ENCODE measurements at regions not wholly inside any gene's neighbourhood (a gene's known extent, or its start where the extent isn't known, plus 50 kb on each side); places are given as distances from the start of the nearest gene placed in this dataset.

GRCh38 chr4:177667687-177668086, 225.4 kb upstream of the AGA start:
- H3K4me3 ChIP-seq (ENCODE audit: low read depth, low read length): no peak overlapping the region
- no peak for ATAC-seq (ENCODE audit: low read depth in 2 of 2)
- no peaks in the 10 kb centered on the region for H3K36me3 Mint-ChIP-seq

DNA sequence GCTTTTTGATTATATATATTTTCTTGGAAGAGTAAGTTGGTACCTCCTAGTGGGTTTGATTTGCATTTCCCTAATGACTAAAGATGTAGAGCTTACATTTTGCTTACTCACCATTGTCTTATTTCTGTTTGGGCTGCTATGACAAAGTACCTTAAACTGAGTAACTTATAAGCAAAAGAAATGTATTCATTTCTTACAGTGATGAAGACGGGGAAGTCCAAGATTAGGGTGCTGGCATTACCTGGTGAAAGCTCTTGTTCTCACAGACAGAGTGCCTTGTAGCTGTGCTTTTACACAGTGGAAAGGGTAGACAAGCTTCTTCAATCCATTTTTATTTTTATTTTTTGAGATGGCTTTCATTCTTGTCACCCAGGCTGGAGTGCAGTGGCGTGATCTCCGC, 229.2 kb upstream of the AGA start:
- no peak for ATAC-seq (ENCODE audit: low read depth in 2 of 2)

More at GRCh38 chr4:177667687-177668086, 225.4 kb upstream of the AGA start:
- H3K36me3 ChIP-seq (ENCODE audit: control insufficient read depth, insufficient read depth, low read length): no peaks in the 10 kb centered on the region
- no peak for DNase-seq
- Mint-ChIP-seq H3K27ac (no peak overlapping the region), H3K27me3 (no peaks in the 10 kb centered on the region), H3K4me1 (no peaks in the 10 kb centered on the region), H3K9me3 (peaks cover 0 to 4% (median 0%) of the 10 kb centered on the region in 7 donors), H3K4me3 (no peak overlapping the region)
- H3K9me3 ChIP-seq (ENCODE audit: control insufficient read depth in 2 of 2, low read length in 2 of 2): no peaks in the 10 kb centered on the region
- no peak overlapping the region for H3K27ac ChIP-seq (ENCODE audit: insufficient read depth, low read length, poor library complexity, severe bottlenecking)
- no peaks in the 10 kb centered on the region for H3K4me1 ChIP-seq (ENCODE audit: control insufficient read depth, insufficient read depth, low read length, poor library complexity, severe bottlenecking)
- no peaks in the 10 kb centered on the region for H3K27me3 ChIP-seq (ENCODE audit: control insufficient read depth, insufficient read depth, low read length)

GRCh38 chr4:177671845-177672244, 229.6 kb upstream of the AGA start:
- H3K27ac ChIP-seq (ENCODE audit: insufficient read depth, low read length, poor library complexity, severe bottlenecking): no peak overlapping the region
- ATAC-seq (ENCODE audit: low read depth in 2 of 2) (no peak), DNase-seq (no peak)
- Mint-ChIP-seq H3K9me3 (peaks cover 0 to 2% (median 0%) of the 10 kb centered on the region in 7 donors), H3K36me3 (no peaks in the 10 kb centered on the region), H3K4me1 (no peaks in the 10 kb centered on the region), H3K4me3 (no peak overlapping the region), H3K27ac (no peak overlapping the region), H3K27me3 (no peaks in the 10 kb centered on the region)
- no peaks in the 10 kb centered on the region for H3K9me3 ChIP-seq (ENCODE audit: control insufficient read depth in 2 of 2, low read length in 2 of 2)
- H3K36me3 ChIP-seq (ENCODE audit: control insufficient read depth, insufficient read depth, low read length): no peaks in the 10 kb centered on the region
- no peaks in the 10 kb centered on the region for H3K27me3 ChIP-seq (ENCODE audit: control insufficient read depth, insufficient read depth, low read length)
- no peak overlapping the region for H3K4me3 ChIP-seq (ENCODE audit: low read depth, low read length)
- no peaks in the 10 kb centered on the region for H3K4me1 ChIP-seq (ENCODE audit: control insufficient read depth, insufficient read depth, low read length, poor library complexity, severe bottlenecking)

More for the DNA sequence above, 229.2 kb upstream of the AGA start:
- Histone ChIP-seq H3K9me3 (ENCODE audit: control insufficient read depth in 2 of 2, low read length in 2 of 2) (no peaks in the 10 kb centered on the region), H3K4me1 (ENCODE audit: control insufficient read depth, insufficient read depth, low read length, poor library complexity, severe bottlenecking) (no peaks in the 10 kb centered on the region), H3K27ac (ENCODE audit: insufficient read depth, low read length, poor library complexity, severe bottlenecking) (no peak overlapping the region), H3K36me3 (ENCODE audit: control insufficient read depth, insufficient read depth, low read length) (no peaks in the 10 kb centered on the region), H3K27me3 (ENCODE audit: control insufficient read depth, insufficient read depth, low read length) (no peaks in the 10 kb centered on the region), H3K4me3 (ENCODE audit: low read depth, low read length) (no peak overlapping the region)
- Mint-ChIP-seq H3K27me3 (no peaks in the 10 kb centered on the region), H3K9me3 (peaks cover 0 to 2% (median 0%) of the 10 kb centered on the region in 7 donors), H3K4me1 (no peaks in the 10 kb centered on the region), H3K36me3 (no peaks in the 10 kb centered on the region), H3K4me3 (no peak overlapping the region), H3K27ac (no peak overlapping the region)
- DNase-seq: no peak

DNA sequence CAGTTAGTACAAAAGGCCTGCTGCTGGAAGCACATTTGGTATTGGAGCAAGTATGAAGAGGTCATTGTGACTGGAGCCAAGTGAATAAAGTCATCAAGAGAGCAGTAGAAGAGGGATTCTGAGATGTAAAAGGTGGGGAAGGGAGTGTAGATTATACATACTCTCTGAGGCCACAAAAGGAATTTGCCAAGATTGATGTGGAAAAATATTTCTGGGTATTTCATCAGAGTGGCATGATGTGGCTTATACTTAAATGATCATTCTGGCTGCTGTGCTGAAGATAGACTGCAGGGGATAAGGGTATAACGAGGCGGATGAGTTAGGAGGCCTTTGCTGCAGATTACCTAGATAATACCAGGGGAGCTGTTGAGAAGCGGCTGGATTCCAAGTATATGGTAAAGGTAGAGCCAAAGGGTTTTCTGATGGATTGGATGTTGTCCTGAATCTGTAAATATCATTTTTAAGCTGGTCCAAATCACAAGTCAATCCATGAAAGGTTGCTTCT, 231.8 kb upstream of the AGA start:
- DNase-seq: no peak
- no peaks in the 10 kb centered on the region for H3K36me3 ChIP-seq (ENCODE audit: control insufficient read depth, insufficient read depth, low read length)

GRCh38 chr4:177680308-177680707, 238.1 kb upstream of the AGA start:
- no peaks in the 10 kb centered on the region for H3K27me3 ChIP-seq (ENCODE audit: control insufficient read depth, insufficient read depth, low read length)
- no peaks in the 10 kb centered on the region for H3K36me3 Mint-ChIP-seq
- no peaks in the 10 kb centered on the region for H3K4me1 Mint-ChIP-seq
- H3K36me3 ChIP-seq (ENCODE audit: control insufficient read depth, insufficient read depth, low read length): no peaks in the 10 kb centered on the region
- no peak overlapping the region for H3K27ac ChIP-seq (ENCODE audit: insufficient read depth, low read length, poor library complexity, severe bottlenecking)
- H3K9me3 Mint-ChIP-seq: peaks cover 0 to 2% (median 0%) of the 10 kb centered on the region in 7 donors
- H3K27me3 Mint-ChIP-seq: no peaks in the 10 kb centered on the region
- H3K4me3 Mint-ChIP-seq: no peak overlapping the region
- no peak overlapping the region for H3K4me3 ChIP-seq (ENCODE audit: low read depth, low read length)
- no peak overlapping the region for H3K27ac Mint-ChIP-seq
- no peaks in the 10 kb centered on the region for H3K9me3 ChIP-seq (ENCODE audit: control insufficient read depth in 2 of 2, low read length in 2 of 2)
- DNase-seq (peak in 1 of 3 donors; percentile 13), ATAC-seq (ENCODE audit: low read depth in 2 of 2) (no peak)
- H3K4me1 ChIP-seq (ENCODE audit: control insufficient read depth, insufficient read depth, low read length, poor library complexity, severe bottlenecking): no peaks in the 10 kb centered on the region

More for the DNA sequence above, 231.8 kb upstream of the AGA start:
- H3K4me3 Mint-ChIP-seq: no peak overlapping the region
- H3K9me3 Mint-ChIP-seq: peaks cover 0 to 2% (median 0%) of the 10 kb centered on the region in 7 donors
- H3K4me3 ChIP-seq (ENCODE audit: low read depth, low read length): no peak overlapping the region
- H3K4me1 ChIP-seq (ENCODE audit: control insufficient read depth, insufficient read depth, low read length, poor library complexity, severe bottlenecking): no peaks in the 10 kb centered on the region
- ATAC-seq (ENCODE audit: low read depth in 2 of 2): no peak
- H3K27me3 Mint-ChIP-seq: no peaks in the 10 kb centered on the region
- H3K27ac ChIP-seq (ENCODE audit: insufficient read depth, low read length, poor library complexity, severe bottlenecking): no peak overlapping the region
- no peaks in the 10 kb centered on the region for H3K27me3 ChIP-seq (ENCODE audit: control insufficient read depth, insufficient read depth, low read length)
- no peaks in the 10 kb centered on the region for H3K9me3 ChIP-seq (ENCODE audit: control insufficient read depth in 2 of 2, low read length in 2 of 2)
- no peaks in the 10 kb centered on the region for H3K4me1 Mint-ChIP-seq
- H3K36me3 Mint-ChIP-seq: no peaks in the 10 kb centered on the region
- H3K27ac Mint-ChIP-seq: no peak overlapping the region

- Histone ChIP-seq H3K9me3 (ENCODE audit: control insufficient read depth in 2 of 2, low read length in 2 of 2) (no peaks in the 10 kb centered on the region), H3K27ac (ENCODE audit: insufficient read depth, low read length, poor library complexity, severe bottlenecking) (no peak overlapping the region), H3K36me3 (ENCODE audit: control insufficient read depth, insufficient read depth, low read length) (no peaks in the 10 kb centered on the region), H3K4me1 (ENCODE audit: control insufficient read depth, insufficient read depth, low read length, poor library complexity, severe bottlenecking) (no peaks in the 10 kb centered on the region), H3K4me3 (ENCODE audit: low read depth, low read length) (no peak overlapping the region), H3K27me3 (ENCODE audit: control insufficient read depth, insufficient read depth, low read length) (no peaks in the 10 kb centered on the region)
- Mint-ChIP-seq H3K9me3 (peaks cover 0 to 2% (median 0%) of the 10 kb centered on the region in 7 donors), H3K4me3 (no peak overlapping the region), H3K27me3 (no peaks in the 10 kb centered on the region), H3K4me1 (no peaks in the 10 kb centered on the region), H3K27ac (no peak overlapping the region), H3K36me3 (no peaks in the 10 kb centered on the region)
- no peak for DNase-seq
- ATAC-seq (ENCODE audit: low read depth in 2 of 2): no peak
These were observed 239.7 kb upstream of the AGA start for GRCh38 chr4:177681902-177682301.

DNA sequence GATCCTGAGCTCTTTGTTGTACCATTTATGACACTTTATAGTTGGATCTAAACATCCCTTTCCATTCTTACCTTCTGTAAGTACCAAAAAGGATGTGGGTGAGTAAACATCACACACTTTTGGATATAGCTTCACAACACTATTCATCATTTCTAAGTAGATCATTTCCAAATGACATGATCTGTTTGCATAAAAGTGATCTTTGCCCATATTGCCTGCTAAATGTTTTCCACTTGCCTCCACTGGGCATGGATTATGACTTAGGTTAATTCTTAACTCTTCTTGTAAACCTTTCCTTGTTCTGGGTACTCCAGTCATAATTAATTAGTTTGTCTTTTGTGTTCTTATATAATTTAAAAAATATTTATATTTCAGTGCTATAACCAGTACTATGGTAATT, 244.9 kb upstream of the AGA start:
- Mint-ChIP-seq H3K9me3 (peaks cover 0 to 4% (median 0%) of the 10 kb centered on the region in 7 donors), H3K4me1 (no peaks in the 10 kb centered on the region), H3K27me3 (no peaks in the 10 kb centered on the region), H3K27ac (no peak overlapping the region), H3K4me3 (no peak overlapping the region), H3K36me3 (no peaks in the 10 kb centered on the region)
- Histone ChIP-seq H3K9me3 (ENCODE audit: control insufficient read depth in 2 of 2, low read length in 2 of 2) (no peaks in the 10 kb centered on the region), H3K36me3 (ENCODE audit: control insufficient read depth, insufficient read depth, low read length) (no peaks in the 10 kb centered on the region), H3K4me3 (ENCODE audit: low read depth, low read length) (no peak overlapping the region), H3K27ac (ENCODE audit: insufficient read depth, low read length, poor library complexity, severe bottlenecking) (no peak overlapping the region), H3K4me1 (ENCODE audit: control insufficient read depth, insufficient read depth, low read length, poor library complexity, severe bottlenecking) (no peaks in the 10 kb centered on the region), H3K27me3 (ENCODE audit: control insufficient read depth, insufficient read depth, low read length) (no peaks in the 10 kb centered on the region)
- no peak for DNase-seq
- ATAC-seq (ENCODE audit: low read depth in 2 of 2): no peak

DNA sequence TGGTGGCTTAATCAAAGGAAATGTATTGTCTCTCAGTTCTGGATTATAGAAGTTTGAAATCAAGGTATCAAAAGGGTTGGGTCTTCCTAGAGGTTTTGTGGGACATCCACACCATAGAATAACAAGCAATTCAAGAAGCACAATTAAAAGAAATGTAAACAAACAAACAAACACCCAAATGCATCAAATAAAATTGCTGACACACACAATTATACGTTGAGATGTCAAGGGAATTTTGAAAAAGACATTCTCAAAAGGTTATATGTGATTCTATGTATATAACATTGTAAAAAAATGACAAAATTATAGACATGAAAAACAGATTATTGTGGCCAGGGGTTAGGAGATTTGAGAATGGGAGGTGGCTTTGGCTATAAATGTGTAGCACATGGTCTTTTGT, 250.7 kb upstream of the AGA start:
- Mint-ChIP-seq H3K27ac (no peak overlapping the region), H3K9me3 (peaks cover 0 to 1% (median 0%) of the 10 kb centered on the region in 7 donors), H3K4me3 (no peak overlapping the region), H3K4me1 (no peaks in the 10 kb centered on the region), H3K27me3 (peaks cover 4% of the 10 kb centered on the region), H3K36me3 (no peaks in the 10 kb centered on the region)
- Histone ChIP-seq H3K9me3 (ENCODE audit: control insufficient read depth in 2 of 2, low read length in 2 of 2) (no peaks in the 10 kb centered on the region), H3K4me3 (ENCODE audit: low read depth, low read length) (no peak overlapping the region), H3K27ac (ENCODE audit: insufficient read depth, low read length, poor library complexity, severe bottlenecking) (no peak overlapping the region), H3K27me3 (ENCODE audit: control insufficient read depth, insufficient read depth, low read length) (no peaks in the 10 kb centered on the region), H3K36me3 (ENCODE audit: control insufficient read depth, insufficient read depth, low read length) (no peaks in the 10 kb centered on the region), H3K4me1 (ENCODE audit: control insufficient read depth, insufficient read depth, low read length, poor library complexity, severe bottlenecking) (no peaks in the 10 kb centered on the region)
- ATAC-seq (ENCODE audit: low read depth in 2 of 2) (no peak), DNase-seq (no peak)
